Stimulated activated CD4-positive, alpha-beta T cell treated with anti-CD3 and anti-CD28 coated beads, Interleukin-2, amount 100 ng/mL, for 24 hours (primary cell): ENCODE measurements at regions not wholly inside any gene's neighbourhood (a gene's known extent, or its start where the extent isn't known, plus 50 kb on each side); places are given as distances from the start of the nearest gene placed in this dataset.

Source experiments
- DNase-seq, 2 donors: peaks; one replicate each; pipeline ENCODE4 v3.0.0-alpha.2; 2020

GRCh38 chr2:118498943-118499342 lies 348.5 kb downstream of the EN1 start:
- DNase-seq: no peak

GRCh38 chr2:118496870-118497611 lies 350.4 kb downstream of the EN1 start:
- DNase-seq: no peak

GRCh38 chr2:118496467-118496866 lies 351.0 kb downstream of the EN1 start:
- no peak for DNase-seq

- no peak for DNase-seq
Measured at GRCh38 chr2:118495290-118495689, 352.2 kb downstream of the EN1 start.

GRCh38 chr2:118493213-118493612 lies 354.2 kb downstream of the EN1 start:
- DNase-seq: no peak

GRCh38 chr2:118492335-118492734 lies 355.1 kb downstream of the EN1 start:
- DNase-seq: no peak

- DNase-seq: no peak
Measured at GRCh38 chr2:118490330-118490729, 357.1 kb downstream of the EN1 start.

GRCh38 chr2:118489712-118490299 lies 357.6 kb downstream of the EN1 start:
- no peak for DNase-seq

GRCh38 chr2:118481299-118481698 lies 366.1 kb downstream of the EN1 start:
- DNase-seq: no peak

- DNase-seq: no peak
Measured at GRCh38 chr2:118479020-118479419, 368.4 kb downstream of the EN1 start.

- DNase-seq: no peak
Measured at GRCh38 chr2:118477111-118477862, 370.2 kb downstream of the EN1 start.

GRCh38 chr2:118475622-118476205 lies 371.7 kb downstream of the EN1 start:
- no peak for DNase-seq

- no peak for DNase-seq
Measured at GRCh38 chr2:118474541-118474920, 372.9 kb downstream of the EN1 start.

- DNase-seq: no peak
Measured at GRCh38 chr2:118473846-118474540, 373.5 kb downstream of the EN1 start.

- DNase-seq: no peak
Measured at GRCh38 chr2:118473241-118473640, 374.2 kb downstream of the EN1 start.

GRCh38 chr2:118470297-118470696 lies 377.2 kb downstream of the EN1 start:
- no peak for DNase-seq

- no peak for DNase-seq
Measured at GRCh38 chr2:118469103-118469502, 378.3 kb downstream of the EN1 start.

GRCh38 chr2:118464546-118465265 lies 376.4 kb downstream of the INSIG2 start:
- no peak for DNase-seq

- DNase-seq: no peak
Measured at GRCh38 chr2:118464046-118464445, 375.8 kb downstream of the INSIG2 start.

GRCh38 chr2:118460425-118460824 lies 372.2 kb downstream of the INSIG2 start:
- DNase-seq: no peak

GRCh38 chr2:118459426-118459825 lies 371.2 kb downstream of the INSIG2 start:
- DNase-seq: no peak

GRCh38 chr2:118457951-118458350 lies 369.7 kb downstream of the INSIG2 start:
- DNase-seq: no peak
